GM23338 (cell line): ENCODE measurements at regions not wholly inside any gene's neighbourhood (a gene's known extent, or its start where the extent isn't known, plus 50 kb on each side); places are given as distances from the start of the nearest gene placed in this dataset.

Experiments used
- CREB1 ChIP-seq: fragments of 250-450 bp; sonication (Bioruptor Pico); IDR thresholded peaks from 2 replicates; pipeline ENCODE4 v1.5.0; 2020; ENCODE audit warnings: low read depth, mild to moderate bottlenecking, moderate library complexity
- EZH2 ChIP-seq: fragments of 200-600 bp; sonication (generic); IDR thresholded peaks from one replicate; pipeline ENCODE4 v1.8.0; 2017; ENCODE audit warnings: antibody characterized with exemption, mild to moderate bottlenecking, low read depth; ENCODE audit not compliant: unreplicated experiment
- JUNB ChIP-seq: IDR thresholded peaks from one replicate; pipeline ENCODE4 v1.6.1; 2016; ENCODE audit warnings: antibody characterized with exemption; ENCODE audit not compliant: unreplicated experiment
- POLR2AphosphoS5 ChIP-seq: IDR thresholded peaks from 2 replicates; pipeline ENCODE4 v1.6.1; 2016; ENCODE audit warnings: antibody characterized with exemption, low read depth
- TF ChIP-seq, protein P1 (sequence below), 2 experiments: fragments of 200-600 bp in 1 of 2; sonication (generic) in 1 of 2; conservative IDR thresholded peaks; 2 replicates each; pipeline versions ENCODE4 v1.5.1 to v1.6.1; 2016 to 2017; ENCODE audit warnings: antibody characterized with exemption in 2 of 2, low read depth in 2 of 2, mild to moderate bottlenecking in 2 of 2, moderate library complexity in 1 of 2
- TF ChIP-seq, protein P2 (sequence below): IDR thresholded peaks from one replicate; pipeline ENCODE4 v1.6.1; 2018; ENCODE audit warnings: antibody characterized with exemption; ENCODE audit not compliant: unreplicated experiment

DNA sequence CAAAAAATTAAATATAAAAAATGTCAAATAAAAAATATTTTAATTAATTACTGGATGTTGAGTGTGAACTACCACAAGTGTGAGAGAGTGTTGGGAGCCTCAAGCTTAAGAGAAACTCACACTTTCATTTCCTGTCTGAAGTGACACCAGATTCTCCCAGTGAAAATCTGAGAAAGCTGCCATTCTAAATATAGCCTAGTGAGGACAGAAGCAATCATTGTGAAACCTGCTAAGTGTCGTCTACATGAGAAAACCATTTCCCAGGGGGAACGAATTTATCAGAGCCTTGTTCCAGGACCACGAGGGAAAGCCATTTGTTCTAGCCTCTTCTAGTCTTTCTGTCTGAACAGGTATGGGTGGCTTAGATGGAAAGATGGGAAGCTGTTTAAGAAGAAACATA is 329.3 kb upstream of the PRMT6 start:
- TF ChIP-seq, protein P1, sequence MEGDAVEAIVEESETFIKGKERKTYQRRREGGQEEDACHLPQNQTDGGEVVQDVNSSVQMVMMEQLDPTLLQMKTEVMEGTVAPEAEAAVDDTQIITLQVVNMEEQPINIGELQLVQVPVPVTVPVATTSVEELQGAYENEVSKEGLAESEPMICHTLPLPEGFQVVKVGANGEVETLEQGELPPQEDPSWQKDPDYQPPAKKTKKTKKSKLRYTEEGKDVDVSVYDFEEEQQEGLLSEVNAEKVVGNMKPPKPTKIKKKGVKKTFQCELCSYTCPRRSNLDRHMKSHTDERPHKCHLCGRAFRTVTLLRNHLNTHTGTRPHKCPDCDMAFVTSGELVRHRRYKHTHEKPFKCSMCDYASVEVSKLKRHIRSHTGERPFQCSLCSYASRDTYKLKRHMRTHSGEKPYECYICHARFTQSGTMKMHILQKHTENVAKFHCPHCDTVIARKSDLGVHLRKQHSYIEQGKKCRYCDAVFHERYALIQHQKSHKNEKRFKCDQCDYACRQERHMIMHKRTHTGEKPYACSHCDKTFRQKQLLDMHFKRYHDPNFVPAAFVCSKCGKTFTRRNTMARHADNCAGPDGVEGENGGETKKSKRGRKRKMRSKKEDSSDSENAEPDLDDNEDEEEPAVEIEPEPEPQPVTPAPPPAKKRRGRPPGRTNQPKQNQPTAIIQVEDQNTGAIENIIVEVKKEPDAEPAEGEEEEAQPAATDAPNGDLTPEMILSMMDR (conservative IDR thresholded peaks at IDR 0.05; ENCODE audit: low read depth in 2 of 2): no peak
- no peak for TF ChIP-seq POLR2AphosphoS5
- no peak for TF ChIP-seq JUNB
- no peak for TF ChIP-seq EZH2
- TF ChIP-seq, protein P2, sequence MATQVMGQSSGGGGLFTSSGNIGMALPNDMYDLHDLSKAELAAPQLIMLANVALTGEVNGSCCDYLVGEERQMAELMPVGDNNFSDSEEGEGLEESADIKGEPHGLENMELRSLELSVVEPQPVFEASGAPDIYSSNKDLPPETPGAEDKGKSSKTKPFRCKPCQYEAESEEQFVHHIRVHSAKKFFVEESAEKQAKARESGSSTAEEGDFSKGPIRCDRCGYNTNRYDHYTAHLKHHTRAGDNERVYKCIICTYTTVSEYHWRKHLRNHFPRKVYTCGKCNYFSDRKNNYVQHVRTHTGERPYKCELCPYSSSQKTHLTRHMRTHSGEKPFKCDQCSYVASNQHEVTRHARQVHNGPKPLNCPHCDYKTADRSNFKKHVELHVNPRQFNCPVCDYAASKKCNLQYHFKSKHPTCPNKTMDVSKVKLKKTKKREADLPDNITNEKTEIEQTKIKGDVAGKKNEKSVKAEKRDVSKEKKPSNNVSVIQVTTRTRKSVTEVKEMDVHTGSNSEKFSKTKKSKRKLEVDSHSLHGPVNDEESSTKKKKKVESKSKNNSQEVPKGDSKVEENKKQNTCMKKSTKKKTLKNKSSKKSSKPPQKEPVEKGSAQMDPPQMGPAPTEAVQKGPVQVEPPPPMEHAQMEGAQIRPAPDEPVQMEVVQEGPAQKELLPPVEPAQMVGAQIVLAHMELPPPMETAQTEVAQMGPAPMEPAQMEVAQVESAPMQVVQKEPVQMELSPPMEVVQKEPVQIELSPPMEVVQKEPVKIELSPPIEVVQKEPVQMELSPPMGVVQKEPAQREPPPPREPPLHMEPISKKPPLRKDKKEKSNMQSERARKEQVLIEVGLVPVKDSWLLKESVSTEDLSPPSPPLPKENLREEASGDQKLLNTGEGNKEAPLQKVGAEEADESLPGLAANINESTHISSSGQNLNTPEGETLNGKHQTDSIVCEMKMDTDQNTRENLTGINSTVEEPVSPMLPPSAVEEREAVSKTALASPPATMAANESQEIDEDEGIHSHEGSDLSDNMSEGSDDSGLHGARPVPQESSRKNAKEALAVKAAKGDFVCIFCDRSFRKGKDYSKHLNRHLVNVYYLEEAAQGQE: no peak
- no peak for TF ChIP-seq CREB1 (CRISPR knock-in tag)
